ENCODE measurements at regions not wholly inside any gene's neighbourhood (a gene's known extent, or its start where the extent isn't known, plus 50 kb on each side); places are given as distances from the start of the nearest gene placed in this dataset.

DNA sequence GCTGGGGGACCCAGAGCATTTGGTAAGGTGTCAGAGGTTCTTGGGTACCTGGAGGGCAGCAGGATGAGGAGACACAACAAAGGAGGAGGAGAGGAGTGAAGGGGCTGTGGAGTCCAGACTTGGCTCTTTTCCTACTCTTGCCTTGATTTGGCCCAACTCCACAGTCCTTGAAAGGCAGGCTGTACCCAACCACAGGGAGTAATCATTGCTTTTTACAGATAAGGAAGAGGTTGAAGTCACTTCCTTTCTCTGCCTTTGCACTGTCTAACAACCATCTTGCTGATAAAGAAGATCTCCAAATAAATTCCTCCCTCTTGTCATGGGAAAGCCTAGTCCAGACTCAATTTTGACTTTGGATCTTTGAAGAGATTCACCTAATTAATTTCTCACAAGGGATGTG, 226.8 kb upstream of the HMGA2 start:
- TF ChIP-seq, protein P1, sequence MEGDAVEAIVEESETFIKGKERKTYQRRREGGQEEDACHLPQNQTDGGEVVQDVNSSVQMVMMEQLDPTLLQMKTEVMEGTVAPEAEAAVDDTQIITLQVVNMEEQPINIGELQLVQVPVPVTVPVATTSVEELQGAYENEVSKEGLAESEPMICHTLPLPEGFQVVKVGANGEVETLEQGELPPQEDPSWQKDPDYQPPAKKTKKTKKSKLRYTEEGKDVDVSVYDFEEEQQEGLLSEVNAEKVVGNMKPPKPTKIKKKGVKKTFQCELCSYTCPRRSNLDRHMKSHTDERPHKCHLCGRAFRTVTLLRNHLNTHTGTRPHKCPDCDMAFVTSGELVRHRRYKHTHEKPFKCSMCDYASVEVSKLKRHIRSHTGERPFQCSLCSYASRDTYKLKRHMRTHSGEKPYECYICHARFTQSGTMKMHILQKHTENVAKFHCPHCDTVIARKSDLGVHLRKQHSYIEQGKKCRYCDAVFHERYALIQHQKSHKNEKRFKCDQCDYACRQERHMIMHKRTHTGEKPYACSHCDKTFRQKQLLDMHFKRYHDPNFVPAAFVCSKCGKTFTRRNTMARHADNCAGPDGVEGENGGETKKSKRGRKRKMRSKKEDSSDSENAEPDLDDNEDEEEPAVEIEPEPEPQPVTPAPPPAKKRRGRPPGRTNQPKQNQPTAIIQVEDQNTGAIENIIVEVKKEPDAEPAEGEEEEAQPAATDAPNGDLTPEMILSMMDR (IDR thresholded peaks at IDR 0.05), result no peak
- no peak for TF ChIP-seq POLR2A (IDR thresholded peaks at IDR 0.05)
- no peak for TF ChIP-seq EP300 (IDR thresholded peaks at IDR 0.05)

Measured in sigmoid colon (tissue), 4 donors.